Skeletal muscle cell (primary cell): ENCODE measurements at regions not wholly inside any gene's neighbourhood (a gene's known extent, or its start where the extent isn't known, plus 50 kb on each side); places are given as distances from the start of the nearest gene placed in this dataset.

Source experiments
- DNase-seq: peaks from one replicate; pipeline ENCODE4 v3.0.0-alpha.2; 2010; ENCODE audit warnings: low read depth
- H3K4me3 ChIP-seq: 2 replicates; pipeline ENCODE4 v1.5.1; 2011; ENCODE audit warnings: low read depth, mild to moderate bottlenecking, control low read depth, low read length, moderate library complexity

DNA sequence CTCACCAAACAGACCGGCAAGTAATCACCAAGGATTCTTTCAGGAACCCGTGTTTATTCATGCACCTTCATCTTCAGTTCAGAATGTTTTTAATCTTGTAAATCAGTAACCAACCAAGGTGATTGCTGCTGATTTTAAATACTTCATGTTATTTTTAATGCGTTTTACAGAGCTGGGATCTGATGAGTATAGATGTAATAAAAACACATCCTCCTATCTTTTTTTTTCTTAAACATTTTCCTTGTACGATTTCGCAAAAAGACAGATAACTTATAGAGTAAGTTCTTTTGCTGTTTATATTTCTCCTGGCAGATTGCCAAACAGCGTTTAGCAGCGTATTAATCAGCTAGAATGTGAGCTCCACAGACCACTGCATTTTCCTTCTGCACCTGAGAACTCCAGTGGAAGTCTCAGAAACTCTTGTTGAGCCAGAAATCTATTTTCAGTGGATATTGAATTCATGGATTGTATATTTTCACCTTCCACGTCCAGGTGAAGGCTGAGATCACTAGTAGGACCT is 397.8 kb upstream of the NRP1 start:
- no peak overlapping the region for H3K4me3 ChIP-seq
- peak; percentile 55 for DNase-seq

- H3K4me3 ChIP-seq: no peak overlapping the region
- no peak for DNase-seq
Measured at GRCh38 chr10:33731322-33731721, 396.9 kb upstream of the NRP1 start.

- DNase-seq: no peak
- H3K4me3 ChIP-seq: no peak overlapping the region
Measured at GRCh38 chr10:33725430-33725829, 391.0 kb upstream of the NRP1 start.

DNA sequence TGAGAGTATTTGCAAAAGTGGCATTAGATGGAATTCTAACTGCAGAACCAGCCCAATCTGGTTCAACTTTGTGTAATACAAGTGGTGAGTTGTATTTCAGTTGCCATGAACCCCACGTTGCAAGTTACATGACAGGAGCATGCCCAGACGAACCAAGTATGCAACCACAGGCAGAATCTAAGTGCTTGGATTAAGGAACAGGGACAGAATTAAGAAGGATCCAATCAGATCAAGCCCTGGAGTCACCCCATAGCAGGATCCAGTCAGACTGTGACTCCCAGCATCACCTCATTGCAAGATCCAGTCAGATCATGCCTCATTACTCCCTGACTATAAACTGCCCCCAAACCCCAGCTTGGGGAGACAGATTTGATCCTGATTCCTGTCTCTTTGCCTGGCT is 388.7 kb upstream of the NRP1 start:
- no peak overlapping the region for H3K4me3 ChIP-seq
- no peak for DNase-seq

GRCh38 chr10:33722067-33722466 is 387.6 kb upstream of the NRP1 start:
- no peak for DNase-seq
- no peak overlapping the region for H3K4me3 ChIP-seq

- DNase-seq: no peak
- H3K4me3 ChIP-seq: no peak overlapping the region
Measured at GRCh38 chr10:33721509-33721908, 387.0 kb upstream of the NRP1 start.

- H3K4me3 ChIP-seq: no peak overlapping the region
- DNase-seq: no peak
Measured at GRCh38 chr10:33720161-33720560, 385.7 kb upstream of the NRP1 start.

- H3K4me3 ChIP-seq: no peak overlapping the region
- DNase-seq: no peak
Measured at GRCh38 chr10:33719005-33719703, 384.7 kb upstream of the NRP1 start.

DNA sequence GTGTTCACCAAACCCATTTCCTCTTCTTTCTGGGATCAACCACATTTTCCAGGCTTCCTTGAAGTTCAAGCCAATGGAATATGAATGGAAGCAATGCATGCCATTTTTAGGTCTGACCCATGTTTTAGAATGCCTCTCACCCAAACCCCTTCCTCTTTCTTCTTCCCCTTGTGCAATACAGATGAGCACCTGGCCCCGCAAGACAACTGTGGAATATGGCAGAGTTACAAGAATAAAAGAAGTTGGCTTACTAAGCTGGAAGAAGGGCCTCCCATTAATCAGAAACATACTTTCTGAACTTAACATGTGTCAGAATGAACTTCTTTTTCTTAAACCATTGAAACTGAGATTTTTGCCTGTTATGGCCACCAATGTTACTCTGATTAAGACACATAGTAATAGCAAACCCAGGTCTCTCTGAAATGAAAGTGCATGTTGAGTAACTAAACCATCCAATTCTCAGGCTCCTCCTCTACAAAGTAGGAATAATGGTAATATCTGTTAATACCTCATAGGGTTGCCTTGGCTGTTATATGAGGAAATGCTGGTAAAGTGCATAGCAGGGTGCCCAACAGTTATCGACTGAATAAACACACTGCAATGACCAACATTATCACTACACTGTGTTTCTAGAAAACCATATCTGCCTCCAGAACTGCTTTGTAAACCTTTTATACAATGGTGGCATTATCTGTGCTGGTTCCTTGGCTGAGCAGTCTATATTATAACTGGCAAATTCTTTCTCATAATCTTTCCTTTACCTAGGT is 382.2 kb upstream of the NRP1 start:
- H3K4me3 ChIP-seq: no peak overlapping the region
- DNase-seq: no peak

DNA sequence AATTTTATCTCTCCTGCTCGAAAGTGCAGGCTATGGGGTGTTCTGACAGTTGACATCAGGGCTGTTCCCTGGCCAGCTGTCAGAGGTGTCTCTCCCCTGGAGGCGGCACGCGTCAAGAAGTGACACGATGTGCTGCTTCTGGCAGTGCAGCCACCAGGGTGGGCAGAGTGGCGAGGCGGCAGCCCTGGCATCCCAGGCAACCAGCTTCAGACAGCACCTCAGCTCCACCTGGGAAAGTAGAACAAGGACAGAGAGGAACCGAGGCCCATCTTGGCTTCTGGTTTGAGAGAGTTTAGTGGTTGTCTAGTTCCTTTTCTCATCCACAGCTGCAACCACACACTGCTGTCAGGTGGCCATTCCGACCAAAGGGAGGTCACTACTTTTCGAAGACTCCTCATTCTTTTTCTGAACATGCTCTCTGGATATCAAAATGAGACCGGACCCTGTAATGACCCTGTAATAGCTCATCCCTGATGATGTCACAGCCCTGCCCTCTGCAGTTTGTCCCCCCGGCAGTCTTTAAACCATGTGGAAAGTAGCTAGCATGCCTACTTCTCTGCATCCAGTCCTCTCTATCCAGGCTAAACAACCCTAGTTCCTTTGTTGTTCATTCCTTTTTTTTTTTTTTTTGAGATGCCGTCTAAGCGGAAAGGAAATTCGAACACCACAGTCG is 381.0 kb upstream of the NRP1 start:
- H3K4me3 ChIP-seq: no peak overlapping the region
- no peak for DNase-seq

- no peak for DNase-seq
- H3K4me3 ChIP-seq: no peak overlapping the region
Measured at GRCh38 chr10:33712825-33713224, 378.4 kb upstream of the NRP1 start.

GRCh38 chr10:33710006-33710405 is 375.5 kb upstream of the NRP1 start:
- H3K4me3 ChIP-seq: no peak overlapping the region
- DNase-seq: no peak

DNA sequence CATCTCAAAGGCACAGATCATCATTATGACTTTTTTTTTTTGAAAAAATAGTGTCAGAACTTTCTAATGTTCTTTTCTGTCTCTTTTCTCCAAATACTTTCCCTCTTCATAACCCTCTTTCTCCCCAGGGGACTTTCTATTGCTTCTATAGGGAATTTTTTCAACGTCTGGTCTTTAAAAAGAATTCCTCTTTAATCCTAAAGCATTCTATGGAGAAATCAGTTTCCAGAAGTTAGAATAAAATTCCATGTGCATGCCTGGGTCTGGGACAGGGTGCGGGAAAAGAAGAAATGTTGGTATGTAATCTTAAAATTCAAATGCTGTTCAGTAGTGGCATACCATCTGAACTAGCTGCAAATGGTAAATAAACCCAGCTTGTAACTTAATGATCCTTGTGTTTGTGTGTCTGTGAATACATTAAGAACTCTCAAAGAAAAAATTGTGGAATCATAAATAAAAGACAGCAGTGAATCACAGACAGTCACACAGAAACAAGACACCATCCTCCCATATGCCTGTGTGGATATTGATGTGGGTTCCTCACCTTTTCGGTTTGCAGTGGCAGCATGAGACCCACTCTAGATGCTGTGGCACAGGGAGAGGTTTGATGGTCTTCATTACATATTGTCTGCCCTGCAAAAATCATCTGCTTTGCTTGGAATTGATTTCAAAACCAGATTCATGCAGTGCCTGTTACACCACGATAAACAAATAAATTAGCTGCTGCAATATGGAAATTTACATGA is 374.7 kb upstream of the NRP1 start:
- no peak for DNase-seq
- no peak overlapping the region for H3K4me3 ChIP-seq

- DNase-seq: no peak
- no peak overlapping the region for H3K4me3 ChIP-seq
Measured at GRCh38 chr10:33708561-33708960, 374.1 kb upstream of the NRP1 start.

DNA sequence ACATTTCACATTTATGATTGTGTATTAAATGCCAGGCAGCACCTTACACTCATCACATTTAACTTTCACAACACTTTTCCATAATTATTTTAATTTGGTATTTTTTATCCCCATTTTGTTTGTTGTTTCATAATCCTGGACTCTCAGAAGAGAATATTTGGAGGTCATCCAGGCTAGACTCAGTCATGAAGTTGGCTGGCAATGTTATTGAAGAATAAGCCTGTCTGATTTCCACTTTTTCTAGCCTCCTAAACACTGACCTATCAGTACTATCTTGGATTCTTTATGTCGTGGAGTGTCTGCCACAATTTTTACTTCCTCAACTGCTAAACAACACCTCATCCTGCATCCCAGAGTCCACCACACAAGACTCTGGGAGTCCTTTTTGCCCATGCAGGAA is 372.3 kb upstream of the NRP1 start:
- DNase-seq: peak; percentile 43
- no peak overlapping the region for H3K4me3 ChIP-seq

GRCh38 chr10:33706191-33706590 is 371.7 kb upstream of the NRP1 start:
- peak; percentile 98 for DNase-seq
- no peak overlapping the region for H3K4me3 ChIP-seq

DNA sequence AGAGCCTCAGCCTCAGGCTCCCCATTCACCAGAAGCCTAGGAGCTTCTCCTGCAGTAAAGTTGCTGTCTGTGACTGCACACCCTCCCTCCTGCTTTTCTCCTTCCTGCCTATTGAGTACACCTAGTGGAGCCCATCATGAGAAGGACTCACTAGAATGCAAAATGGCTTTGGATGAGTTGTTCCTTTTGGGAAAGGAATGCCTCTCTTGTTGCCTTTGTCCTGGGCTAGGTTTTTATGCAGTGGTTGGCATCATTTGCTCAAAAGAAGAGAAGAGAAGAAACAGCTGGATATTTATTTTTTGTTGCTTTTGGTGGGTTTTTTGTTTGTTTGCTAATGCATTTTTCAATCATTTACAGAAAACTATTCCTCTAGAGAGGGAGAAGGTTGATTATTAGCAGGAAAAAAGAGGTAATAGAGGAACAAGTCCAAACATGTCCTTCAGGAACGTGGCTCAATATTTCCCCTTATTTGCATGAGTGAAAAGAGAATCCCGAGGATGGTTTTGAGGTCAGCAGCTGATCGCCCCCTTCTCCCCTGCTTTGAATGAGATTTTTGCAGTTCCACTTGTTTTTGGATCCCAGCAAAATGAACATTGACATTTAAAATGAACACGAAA is 369.9 kb upstream of the NRP1 start:
- no peak for DNase-seq
- no peak overlapping the region for H3K4me3 ChIP-seq

- H3K4me3 ChIP-seq: no peak overlapping the region
- peak; percentile 85 for DNase-seq
Measured at GRCh38 chr10:33703501-33704213, 369.2 kb upstream of the NRP1 start.

DNA sequence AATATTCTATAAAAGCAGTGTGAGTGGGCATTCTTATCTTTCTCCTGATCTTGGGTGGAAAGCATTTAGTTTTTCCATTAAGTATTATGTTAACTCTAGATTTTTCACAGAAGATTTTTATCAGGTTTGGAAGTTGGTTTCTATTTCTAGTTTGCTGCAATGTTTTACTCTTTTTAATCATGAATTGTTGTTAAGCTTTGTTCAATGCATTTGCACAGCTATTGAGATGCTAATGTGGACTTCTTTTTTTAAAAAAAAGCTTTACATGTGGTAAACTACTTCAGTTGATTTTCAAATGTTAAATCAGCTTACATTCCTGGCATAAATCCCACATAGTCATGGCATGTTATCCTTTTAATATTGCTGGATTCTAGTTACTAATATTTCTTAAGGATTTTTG is 363.6 kb upstream of the NRP1 start:
- H3K4me3 ChIP-seq: no peak overlapping the region
- DNase-seq: no peak
